GM18499 (cell line): ENCODE measurements at regions not wholly inside any gene's neighbourhood (a gene's known extent, or its start where the extent isn't known, plus 50 kb on each side); places are given as distances from the start of the nearest gene placed in this dataset.

ENCODE experiments used
- ATAC-seq: cut with Tn5 transposase; IDR thresholded peaks from one replicate; pipeline ENCODE4 v1.9.1; 2021; ENCODE audit warnings: moderate number of reproducible peaks; ENCODE audit not compliant: insufficient read depth, unreplicated experiment

DNA sequence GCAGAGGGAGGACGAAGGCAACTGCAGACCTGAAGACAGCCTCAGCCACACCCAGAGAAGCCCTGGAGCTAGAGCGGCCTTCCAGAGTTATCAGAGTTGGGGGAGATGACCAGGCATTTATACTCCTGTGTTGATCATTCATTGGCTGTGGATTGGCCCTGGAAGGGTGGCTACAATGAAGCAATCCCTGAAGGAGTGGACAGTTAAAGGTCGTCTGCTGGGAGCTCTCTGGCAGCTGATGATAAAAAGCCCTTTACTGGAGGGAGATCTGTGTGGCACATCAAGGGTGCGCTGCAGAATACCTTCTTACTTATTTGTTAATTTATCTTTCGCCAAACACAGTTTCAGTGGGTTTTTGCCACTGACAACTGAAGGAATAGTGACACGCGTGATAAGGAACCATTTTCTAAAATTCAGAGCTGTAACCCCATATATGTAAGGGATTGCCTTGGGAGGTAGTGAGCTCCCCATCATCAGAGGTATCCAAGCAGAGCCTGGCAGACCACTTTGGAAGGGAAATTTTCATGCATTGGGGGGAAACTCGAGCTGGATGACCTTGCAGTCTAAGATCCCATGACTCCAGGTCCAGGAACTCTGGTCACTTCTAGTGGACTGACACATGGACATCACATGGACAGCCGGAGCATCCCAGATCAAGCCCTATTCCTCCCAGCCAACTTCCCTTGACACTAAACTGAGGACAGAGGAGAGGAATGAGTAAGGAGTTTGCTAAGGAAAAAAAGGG lies 126.4 kb upstream of the GADD45A start:
- ATAC-seq = no peak

DNA sequence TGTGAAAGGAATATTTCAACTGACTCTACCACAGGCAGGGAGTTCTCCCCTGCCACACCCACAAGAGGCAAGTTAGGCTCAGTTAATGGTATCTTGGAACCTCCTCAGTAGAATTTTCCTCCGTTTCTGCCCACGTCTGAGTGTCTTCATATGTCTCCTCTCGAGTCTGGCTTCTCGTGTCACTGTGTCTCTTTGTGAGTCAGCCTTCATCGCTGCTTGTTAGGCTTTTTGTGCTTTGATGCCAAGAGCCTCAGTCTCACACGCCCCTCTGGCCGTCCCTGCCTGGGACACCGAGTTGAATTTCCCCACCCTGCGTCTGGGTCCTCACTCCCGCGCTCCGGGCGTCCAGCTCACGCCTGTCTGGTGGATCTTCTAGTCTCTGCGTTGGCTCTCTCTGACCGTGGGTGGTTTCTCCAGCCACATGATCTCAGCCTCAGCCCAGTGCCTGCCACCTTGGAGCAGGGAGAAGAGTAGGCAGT lies 125.7 kb upstream of the GADD45A start:
- ATAC-seq = no peak

DNA sequence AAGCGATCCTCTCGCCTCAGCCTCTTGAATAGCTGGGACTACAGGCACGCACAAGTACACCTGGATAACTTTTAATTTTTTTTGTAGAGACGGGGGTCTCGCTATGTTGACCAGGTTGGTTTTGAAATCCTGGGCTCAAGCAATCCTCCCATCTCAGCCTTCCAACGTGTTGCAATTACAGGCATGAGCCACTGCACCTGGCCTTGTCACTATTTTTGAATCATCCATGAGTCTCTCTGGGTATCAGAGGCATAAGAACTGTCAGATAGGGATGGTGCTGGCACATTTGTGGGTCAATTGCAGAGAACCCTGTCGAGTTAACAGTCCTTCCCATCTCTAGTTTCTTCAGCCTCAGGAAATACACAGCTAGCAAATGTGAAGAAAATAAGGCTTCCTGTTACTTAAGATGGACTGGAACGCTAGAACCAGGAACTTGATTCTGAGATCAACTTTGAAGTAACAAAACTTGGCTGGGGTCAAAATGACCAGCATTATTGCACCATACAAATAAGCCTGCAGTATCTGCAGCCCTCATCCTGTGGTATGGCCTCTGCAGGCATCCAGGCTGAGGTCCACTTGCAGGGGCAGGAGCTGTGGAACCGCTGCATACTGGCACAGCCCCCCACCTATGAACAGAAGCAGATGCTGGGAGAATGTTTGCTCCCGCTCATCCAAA lies 124.3 kb upstream of the GADD45A start:
- ATAC-seq = no peak

DNA sequence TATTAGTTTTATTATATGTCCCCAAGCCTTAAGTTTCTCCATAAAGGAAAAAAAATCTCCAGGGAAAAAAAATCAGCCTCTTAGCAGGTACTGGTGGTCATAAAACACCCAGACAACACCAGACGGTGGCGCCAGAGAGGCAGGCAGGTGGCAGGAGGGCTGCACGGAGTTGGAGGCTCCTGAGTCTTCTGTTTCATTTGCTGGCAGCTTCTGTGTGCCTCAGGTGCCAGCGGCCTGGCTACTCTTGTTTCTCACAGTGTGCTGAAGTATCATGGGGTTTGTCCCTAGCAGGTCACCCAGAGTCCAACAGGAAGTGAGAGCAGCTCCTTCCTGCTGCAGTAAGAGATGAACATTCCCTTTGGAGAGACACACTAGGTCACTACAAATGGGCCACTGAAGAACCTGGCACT lies 123.3 kb upstream of the GADD45A start:
- peak; percentile 53 for ATAC-seq

DNA sequence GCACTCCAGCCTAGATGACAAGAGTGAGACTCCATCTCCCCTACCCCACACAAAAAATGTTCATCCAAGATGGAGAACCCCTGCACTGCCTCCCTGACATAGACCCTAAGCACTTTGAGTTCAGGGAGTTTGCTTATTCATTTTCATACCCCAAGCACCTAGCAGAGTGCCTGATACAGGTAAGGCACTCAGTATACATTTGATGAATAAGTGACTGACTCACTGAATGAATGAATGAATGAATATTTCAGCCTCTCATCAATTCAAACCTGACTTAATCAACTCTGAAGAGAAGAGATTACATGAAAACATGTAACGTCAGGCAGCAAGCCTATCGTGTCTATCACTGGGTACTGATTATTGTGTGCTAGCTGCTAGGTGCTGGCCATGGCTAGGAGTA lies 121.3 kb upstream of the GADD45A start:
- no peak for ATAC-seq

DNA sequence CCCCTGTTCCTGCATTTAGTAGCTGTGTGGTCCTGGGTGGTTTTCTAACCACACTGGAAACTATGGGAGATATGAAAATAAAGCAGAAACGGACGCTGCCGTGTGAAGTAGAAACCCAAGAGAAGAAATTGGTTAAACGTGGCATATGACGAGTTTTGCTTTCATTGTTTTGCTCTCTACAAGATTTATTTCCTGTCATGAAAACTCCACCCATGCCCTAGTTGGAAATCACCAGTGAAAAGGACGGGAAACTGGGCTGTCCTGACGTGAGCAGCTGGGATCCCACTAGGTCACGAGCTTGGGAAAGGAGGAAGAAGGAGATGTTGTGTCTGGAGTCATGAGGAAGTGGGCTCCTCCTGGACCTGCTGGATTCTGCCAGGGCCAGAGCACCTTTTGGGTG lies 120.8 kb upstream of the GADD45A start:
- ATAC-seq = no peak

DNA sequence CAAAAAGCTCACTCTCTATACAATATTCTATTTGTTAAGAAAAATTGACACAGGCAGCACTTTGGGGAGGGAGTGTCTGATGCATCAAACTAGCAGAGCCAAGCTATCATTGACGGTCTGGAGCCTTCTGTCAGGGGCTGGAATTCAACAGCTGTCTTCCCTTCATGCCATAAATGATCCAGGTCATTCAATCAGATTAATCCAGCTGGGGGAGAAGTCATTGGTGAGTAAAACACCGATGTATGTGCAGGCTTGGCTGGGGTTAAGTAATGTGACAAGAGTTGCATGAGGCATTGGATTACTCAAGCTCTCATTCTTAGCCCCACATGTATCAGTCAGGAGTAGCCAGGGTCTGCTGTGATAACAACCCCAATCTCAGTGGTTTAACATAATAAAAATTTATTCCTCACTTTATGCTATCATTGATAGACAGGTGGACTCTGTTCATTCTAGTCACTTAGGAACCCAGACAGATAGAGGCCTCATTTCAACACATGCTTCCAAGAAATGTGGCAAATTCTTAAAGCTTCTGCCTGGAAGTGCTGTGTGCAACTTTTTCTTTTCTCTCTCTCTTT lies 118.1 kb upstream of the GADD45A start:
- ATAC-seq = no peak

DNA sequence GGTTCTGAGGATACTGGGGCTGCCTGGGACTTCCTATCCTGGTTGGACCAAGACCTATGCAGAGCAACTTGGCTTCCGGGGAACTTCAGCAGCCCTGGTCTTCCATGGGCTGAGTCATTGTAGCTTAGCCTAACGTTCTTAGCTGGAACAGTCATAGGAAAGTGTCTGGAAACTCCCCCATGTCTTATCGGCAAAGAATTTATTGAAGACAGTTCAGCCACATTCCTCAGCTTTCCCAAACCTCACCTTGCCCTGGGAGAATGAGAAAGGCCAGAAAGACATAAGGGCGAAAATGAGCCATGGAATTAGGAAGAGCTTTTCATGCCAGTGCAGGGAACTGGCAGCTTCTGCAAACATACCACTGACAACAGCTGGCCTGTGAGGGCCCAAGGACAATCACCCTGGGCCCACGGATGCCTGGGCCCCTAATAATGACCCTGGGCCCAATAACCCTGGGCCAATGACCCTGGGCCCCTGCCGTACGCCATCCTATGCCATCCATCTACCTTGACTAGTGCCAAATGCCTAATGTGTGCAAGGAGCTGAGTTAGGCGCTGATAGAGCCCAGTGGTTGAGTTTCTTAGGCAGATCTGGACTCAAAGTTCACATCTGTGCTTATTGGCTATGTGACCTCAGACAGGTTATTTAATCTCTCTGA lies 114.4 kb upstream of the GADD45A start:
- no peak for ATAC-seq

DNA sequence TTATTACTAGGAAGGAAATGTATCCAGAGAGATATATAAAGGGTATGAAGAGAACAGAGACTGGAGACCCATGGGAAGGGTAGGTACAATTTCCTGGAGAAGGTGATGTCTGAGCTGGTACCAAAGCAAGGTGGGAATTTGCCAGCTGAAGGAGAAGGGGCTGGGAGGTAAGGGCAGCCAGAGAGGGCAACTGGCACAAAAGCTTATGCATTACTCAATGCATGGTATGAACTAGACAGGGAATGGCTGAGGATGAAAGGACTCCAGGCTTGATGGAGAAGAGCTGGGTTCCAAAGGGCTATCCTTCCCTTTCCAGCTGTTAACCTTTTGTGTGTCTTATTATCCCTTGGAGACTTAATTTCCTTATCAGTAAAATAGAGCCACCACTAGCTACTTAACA lies 113.6 kb upstream of the GADD45A start:
- no peak for ATAC-seq

DNA sequence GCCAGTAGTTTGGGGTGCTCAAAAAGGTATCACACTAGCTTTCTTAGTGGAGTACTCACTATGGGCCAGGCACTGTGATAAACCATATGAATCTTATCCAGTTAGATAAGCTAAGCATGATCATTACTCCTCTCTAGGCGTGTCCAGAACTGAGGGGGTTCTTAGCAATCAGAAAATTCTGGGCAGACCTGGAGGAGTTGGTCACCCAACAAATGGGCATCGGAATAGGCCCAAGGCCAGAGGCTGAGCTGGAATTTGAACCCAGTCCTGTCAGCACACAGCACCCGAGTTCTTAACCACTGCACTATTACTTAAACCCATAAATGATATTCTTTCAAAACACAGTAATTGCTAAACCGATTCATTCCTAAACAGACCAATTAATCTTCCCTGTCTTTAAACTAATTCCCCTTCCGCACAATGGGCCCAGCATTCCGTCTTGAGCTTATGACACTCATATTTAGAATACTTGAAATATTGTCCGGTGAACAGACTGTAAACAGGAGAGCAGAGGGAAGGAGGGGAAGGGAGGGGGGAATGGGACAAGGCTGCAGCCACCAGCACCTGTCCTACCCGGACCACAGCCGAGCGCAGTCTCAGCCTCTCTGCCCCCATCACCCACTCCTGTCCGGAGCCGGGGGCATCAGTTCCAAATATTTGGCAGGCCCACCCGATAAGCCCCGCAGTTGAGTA lies 113.0 kb upstream of the GADD45A start:
- ATAC-seq = no peak

DNA sequence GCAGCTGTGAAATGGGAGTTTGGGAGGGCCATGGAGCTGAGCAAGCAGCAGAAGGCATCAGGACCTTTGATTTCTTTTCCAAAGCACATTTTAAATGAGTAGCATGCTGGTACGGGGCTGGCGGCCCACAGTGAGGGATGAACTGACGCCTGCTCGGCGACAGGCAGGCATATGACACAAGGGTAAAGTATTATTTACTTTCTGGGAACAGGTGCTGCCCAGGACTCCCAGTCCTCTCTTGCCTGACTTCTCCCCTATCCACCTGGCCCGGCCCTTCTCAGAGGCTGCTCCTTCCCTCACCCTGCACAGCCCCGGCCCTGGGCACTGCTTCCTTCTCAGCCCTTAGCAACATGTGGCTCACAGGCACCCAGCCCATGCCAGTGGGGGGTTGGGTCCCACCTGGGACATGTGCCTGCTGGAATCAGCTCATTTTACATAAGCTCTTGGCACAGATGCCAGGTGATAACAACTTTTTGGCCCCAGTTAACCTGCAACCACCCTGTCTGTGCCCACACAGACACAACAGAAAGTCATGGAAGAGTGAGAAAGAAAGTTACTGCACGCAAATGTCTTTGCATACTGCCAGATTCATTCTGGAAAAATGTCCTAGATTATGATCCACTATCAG lies 112.3 kb upstream of the GADD45A start:
- ATAC-seq = no peak

DNA sequence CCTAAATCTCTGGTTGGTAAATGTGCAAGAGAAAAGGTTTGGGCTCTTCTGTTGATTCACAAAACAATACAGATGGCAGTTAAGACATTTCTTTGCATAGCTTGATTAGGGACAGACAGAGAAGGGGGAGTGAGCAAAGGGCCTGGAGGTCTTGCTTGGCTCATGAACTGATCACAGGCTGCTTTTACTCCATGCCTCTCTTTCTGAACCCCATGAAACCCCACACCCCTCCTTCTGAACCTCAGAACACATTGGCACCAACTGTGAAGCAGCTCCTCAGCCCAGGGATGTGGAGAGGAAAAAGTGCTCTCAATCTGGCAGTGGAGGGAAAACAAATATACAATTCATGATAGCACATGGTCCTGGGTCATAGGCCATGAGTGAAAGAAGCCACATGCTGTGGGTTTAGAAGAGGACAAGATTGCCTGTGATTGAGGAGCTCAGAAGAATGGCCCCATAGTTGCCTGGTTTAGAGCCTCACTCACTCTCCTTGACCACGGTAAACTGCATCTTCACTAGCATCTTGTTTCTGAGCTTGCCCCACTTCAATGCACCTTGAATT lies 111.6 kb upstream of the GADD45A start:
- ATAC-seq = no peak

DNA sequence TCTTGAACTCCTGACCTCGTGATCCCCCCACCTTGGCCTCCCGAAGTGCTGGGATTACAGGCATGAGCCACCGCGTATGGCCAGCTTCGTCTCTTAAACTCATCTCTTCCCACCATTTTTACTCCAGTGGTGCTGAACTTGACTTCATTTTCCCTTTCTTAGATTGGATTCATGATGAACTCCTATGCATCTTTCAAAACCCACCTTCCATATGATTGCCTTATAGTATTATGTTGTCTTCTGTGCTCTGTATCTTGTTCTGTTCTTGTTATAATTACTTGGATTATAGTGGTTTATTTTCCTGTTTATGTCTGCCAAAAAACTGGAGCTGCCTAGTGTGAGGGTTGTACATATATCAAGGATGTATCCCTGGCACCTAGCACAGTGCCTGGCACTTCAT lies 110.8 kb upstream of the GADD45A start:
- ATAC-seq = no peak

DNA sequence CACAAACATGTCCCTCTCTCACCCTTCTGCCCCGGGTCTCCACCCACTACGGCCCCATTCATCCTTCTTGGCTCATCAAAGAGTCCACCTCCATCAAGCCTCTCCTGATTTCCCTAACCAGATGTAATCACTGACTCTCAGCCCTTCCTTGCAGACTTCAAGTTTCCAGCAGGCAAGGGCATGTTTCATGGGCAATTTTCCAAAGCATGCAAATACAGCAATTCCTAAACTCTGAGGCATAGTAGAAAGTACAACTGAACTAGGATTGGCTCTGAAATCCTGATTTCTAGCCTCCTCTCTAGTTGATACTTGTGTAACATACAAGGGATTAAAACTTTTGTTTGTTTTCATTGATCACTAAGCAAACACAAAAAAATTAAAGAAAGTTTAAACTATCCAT lies 109.1 kb upstream of the GADD45A start:
- ATAC-seq = no peak

DNA sequence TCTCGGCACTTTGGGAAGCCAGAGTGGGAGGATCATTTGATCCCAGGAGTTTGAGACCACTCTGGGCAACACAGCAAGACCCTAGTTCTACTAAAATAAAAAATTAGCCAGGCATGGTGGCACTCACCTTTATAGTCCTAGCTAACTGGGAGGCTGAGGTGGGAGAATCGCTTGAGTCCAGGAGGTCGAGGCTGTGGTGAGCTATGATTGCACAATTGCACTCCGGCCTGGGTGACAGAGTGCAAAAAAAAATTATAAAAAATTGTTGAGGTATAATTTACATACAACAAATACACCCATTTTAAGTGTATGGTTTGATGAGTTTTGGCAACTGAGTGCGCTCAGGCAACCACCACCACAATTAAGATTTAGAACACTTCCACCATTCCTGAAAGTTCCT lies 108.5 kb upstream of the GADD45A start:
- no peak for ATAC-seq

DNA sequence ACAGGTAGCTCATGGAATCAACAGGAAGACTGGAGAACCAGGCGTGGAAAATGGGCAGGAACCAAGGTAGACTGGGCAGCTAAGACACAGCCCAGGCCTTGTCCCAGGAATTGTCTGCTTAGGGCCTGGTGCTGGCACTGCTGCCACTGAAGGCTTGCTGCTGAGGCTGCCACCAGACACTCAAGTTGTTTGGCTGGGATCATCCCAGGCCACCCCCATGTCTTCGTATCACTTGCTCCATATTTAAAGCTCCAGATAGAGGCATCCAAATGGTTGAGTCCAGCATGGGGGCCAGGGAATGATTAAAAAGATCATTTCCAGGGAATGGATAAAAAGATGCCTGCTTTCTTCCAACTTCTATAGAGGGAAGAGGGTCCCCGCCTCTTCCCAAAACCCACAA lies 107.4 kb upstream of the GADD45A start:
- ATAC-seq = no peak

DNA sequence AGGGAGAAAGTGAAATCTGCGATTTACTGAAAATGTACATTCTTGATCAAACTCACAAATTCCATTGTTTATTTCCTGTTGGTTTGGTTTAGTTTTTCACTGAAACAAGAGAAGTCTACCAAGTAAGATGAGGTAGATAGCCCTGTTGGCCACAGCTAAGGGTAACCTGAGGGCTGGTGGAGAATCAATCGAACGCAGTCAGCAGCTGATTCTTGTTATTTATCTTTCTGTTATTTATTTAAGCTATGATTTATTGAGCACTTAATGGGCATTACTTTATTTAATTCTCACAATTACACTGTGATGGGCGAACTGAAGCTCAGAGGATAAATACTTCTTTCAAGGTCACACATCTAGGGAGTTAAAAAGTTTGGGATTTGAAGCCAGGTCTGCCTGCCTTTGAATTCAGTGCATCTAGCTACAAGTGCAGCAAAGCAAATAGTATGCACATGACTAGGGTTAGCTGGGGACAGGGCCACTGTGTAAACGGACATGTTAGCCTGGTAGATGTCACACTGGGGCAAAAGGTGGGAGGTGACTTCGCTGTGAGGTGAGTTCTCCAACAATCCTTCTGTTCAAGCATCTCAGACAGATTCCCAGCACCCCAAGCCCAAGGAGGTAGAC lies 106.5 kb upstream of the GADD45A start:
- no peak for ATAC-seq

DNA sequence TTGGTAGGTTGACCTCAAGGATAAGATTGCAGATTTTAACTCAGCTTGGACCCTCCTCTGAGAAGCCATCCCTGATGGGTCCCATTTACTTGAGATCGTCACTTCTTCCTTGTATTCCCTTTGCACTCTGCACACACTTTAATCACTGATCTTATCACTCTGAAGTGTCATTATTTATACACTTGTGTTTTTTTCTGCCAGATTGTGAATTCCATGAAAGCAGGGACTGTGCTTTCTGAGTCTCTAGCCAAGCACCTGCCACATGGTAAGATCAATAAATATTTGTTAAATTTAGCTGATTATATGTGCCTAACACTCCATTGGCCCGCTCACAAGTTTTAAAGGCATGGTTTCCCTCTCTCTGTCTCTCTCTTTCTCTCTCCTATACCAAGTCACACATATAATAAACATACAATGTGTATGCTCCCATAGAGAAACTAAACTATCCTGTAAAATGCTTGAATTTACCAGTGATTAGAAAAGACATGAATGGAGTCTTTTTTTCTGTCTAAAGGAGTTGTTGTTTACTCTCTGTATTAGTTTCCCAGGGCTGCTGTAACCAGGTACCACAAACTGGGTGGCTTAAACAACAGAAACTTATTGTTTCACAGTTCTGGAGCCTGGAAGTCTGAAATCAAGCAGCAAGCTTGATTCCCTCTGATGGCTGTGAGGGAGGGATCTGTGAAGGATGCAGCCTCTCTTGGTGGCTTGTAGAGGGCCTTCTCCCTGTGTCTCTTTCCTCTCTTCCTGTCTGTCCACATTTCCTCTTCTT lies 105.2 kb upstream of the GADD45A start:
- ATAC-seq = no peak
